Spleen (tissue), 11 donors: ENCODE measurements at regions not wholly inside any gene's neighbourhood (a gene's known extent, or its start where the extent isn't known, plus 50 kb on each side); places are given as distances from the start of the nearest gene placed in this dataset.

ENCODE experiments used
- DNase-seq: peaks from one replicate; pipeline ENCODE4 v3.0.0-alpha.2; 2020
- H3K27ac ChIP-seq, 8 donors: fragments of 200-600 bp; sonication (generic) in 7 of 8; 1 replicate in 4 of 8; 2 replicates in 4 of 8; pipeline versions ENCODE4 v1.5.0 to v1.8.0; 2016 to 2021; ENCODE audit warnings: inconsistent platforms in 4 of 8, mild to moderate bottlenecking in 4 of 8, moderate library complexity in 1 of 8
- H3K27me3 ChIP-seq, 7 donors: fragments of 200-600 bp; sonication (generic) in 6 of 7; replicated peaks in 1 of 7; 1 replicate in 4 of 7; 2 replicates in 3 of 7; pipeline versions ENCODE4 v1.5.0 to v1.8.0; 2016 to 2021; ENCODE audit warnings: inconsistent platforms in 3 of 7, mild to moderate bottlenecking in 1 of 7
- H3K36me3 ChIP-seq, 6 donors: fragments of 200-600 bp; sonication (generic) in 5 of 6; 1 replicate in 4 of 6; 2 replicates in 2 of 6; pipeline versions ENCODE4 v1.5.0 to v1.8.0; 2016 to 2021; ENCODE audit warnings: inconsistent platforms in 2 of 6
- H3K4me1 ChIP-seq, 6 donors: fragments of 200-600 bp; sonication (generic) in 5 of 6; 1 replicate in 3 of 6; 2 replicates in 3 of 6; pipeline versions ENCODE4 v1.5.0 to v1.8.0; 2016 to 2021; ENCODE audit warnings: inconsistent platforms in 3 of 6
- H3K4me3 ChIP-seq, 8 donors: fragments of 200-600 bp; sonication (generic) in 7 of 8; 1 replicate in 4 of 8; 2 replicates in 4 of 8; pipeline versions ENCODE4 v1.5.0 to v1.8.0; 2016 to 2021; ENCODE audit warnings: inconsistent platforms in 4 of 8, mild to moderate bottlenecking in 4 of 8, moderate library complexity in 2 of 8
- H3K9me3 ChIP-seq, 8 donors: fragments of 200-600 bp; sonication (generic) in 7 of 8; 1 replicate in 4 of 8; 2 replicates in 4 of 8; pipeline versions ENCODE4 v1.5.0 to v1.8.0; 2016 to 2021; ENCODE audit warnings: inconsistent platforms in 4 of 8
- CTCF ChIP-seq, 11 experiments: fragments of 200-600 bp in 7 of 11; fragments of 450-650 bp in 4 of 11; sonication (generic) in 4 of 11; IDR thresholded peaks in 8 of 11; conservative IDR thresholded peaks in 3 of 11; 1 replicate in 7 of 11; 2 replicates in 4 of 11; pipeline versions ENCODE4 v1.4.0 to v1.8.0; 2016 to 2021; ENCODE audit warnings: antibody characterized with exemption in 11 of 11, inconsistent platforms in 4 of 11, mild to moderate bottlenecking in 1 of 11
- POLR2A ChIP-seq, 3 donors: fragments of 450-650 bp; IDR thresholded peaks; one replicate each; pipeline ENCODE4 v1.5.1; 2017; ENCODE audit warnings: antibody characterized with exemption in 3 of 3, mild to moderate bottlenecking in 1 of 3
- POLR2AphosphoS5 ChIP-seq, 3 donors: sonication (generic); formaldehyde crosslinking; IDR thresholded peaks; one replicate each; pipeline ENCODE4 v1.5.1; 2017; ENCODE audit warnings: antibody characterized with exemption in 3 of 3
- WGBS, 5 donors: extraction: QIAGEN DNeasy Blood & Tissue Kit in 3 of 5; methylation state at CpG; one replicate each; pipeline versions ENCODE4 v1.1.5 to v1.1.7; 2013 to 2018; 5-methylcytosine and 5-hydroxymethylcytosine counted together
- intact Hi-C: fragments of 100-400 bp; cut with DNase I; formaldehyde crosslinking; loops from one replicate; pipeline ENCODE4 v1.15.0; 2023; ENCODE audit warnings: low total_unique reads
- donor health status: healthy with polysubstance abuse.
- donor health status: DM: no; HTN: no; CAD: no; lungs with moderate emphysema.
- donor health status: DM: no; HTN: no; CAD: no.
- donor health status: Bipolar disorder and iron deficiency.
- donor health status: healthy.
- donor health status: DM: no; HTN: no; CAD: no.
- donor health status: DM: yes; HTN: yes; CAD: no.

- Histone ChIP-seq H3K4me1 (peaks cover 0 to 6% (median 0%) of the 10 kb centered on the region in 6 donors), H3K27ac (no peak overlapping the region), H3K4me3 (no peak overlapping the region), H3K36me3 (no peaks in the 10 kb centered on the region), H3K27me3 (no peaks in the 10 kb centered on the region), H3K9me3 (no peaks in the 10 kb centered on the region)
- TF ChIP-seq POLR2AphosphoS5 (IDR thresholded peaks at IDR 0.05) = no peak
- no peak for TF ChIP-seq POLR2A (IDR thresholded peaks at IDR 0.05)
- TF ChIP-seq CTCF (IDR thresholded peaks at IDR 0.05 in 8 of 11, conservative IDR thresholded peaks at IDR 0.05 in 3 of 11) = no peak
- DNase-seq = no peak
- intact Hi-C loops = no loop called here
- 83 to 91% (median 90%) methylated on average over 5 of the region's 5 CpGs for WGBS, 5 donors
Observed at GRCh38 chr20:40159276-40159675, 529.8 kb downstream of the MAFB start.

GRCh38 chr20:40156600-40157317 is 532.3 kb downstream of the MAFB start:
- no peak for DNase-seq
- no peaks in the 10 kb centered on the region for H3K36me3 ChIP-seq
- no peaks in the 10 kb centered on the region for H3K9me3 ChIP-seq
- TF ChIP-seq POLR2AphosphoS5 (IDR thresholded peaks at IDR 0.05) (no peak), CTCF (IDR thresholded peaks at IDR 0.05 in 8 of 11, conservative IDR thresholded peaks at IDR 0.05 in 3 of 11) (no peak), POLR2A (IDR thresholded peaks at IDR 0.05) (no peak)
- WGBS, 5 donors = 38 to 58% (median 49%) methylated on average over 4 of the region's 4 CpGs
- H3K4me3 ChIP-seq = no peak overlapping the region
- peaks cover 0 to 5% (median 0%) of the 10 kb centered on the region in 7 donors for H3K27me3 ChIP-seq
- H3K27ac ChIP-seq = no peak overlapping the region
- intact Hi-C loops = no loop called here
- peaks cover 0 to 6% (median 0%) of the 10 kb centered on the region in 6 donors for H3K4me1 ChIP-seq

DNA sequence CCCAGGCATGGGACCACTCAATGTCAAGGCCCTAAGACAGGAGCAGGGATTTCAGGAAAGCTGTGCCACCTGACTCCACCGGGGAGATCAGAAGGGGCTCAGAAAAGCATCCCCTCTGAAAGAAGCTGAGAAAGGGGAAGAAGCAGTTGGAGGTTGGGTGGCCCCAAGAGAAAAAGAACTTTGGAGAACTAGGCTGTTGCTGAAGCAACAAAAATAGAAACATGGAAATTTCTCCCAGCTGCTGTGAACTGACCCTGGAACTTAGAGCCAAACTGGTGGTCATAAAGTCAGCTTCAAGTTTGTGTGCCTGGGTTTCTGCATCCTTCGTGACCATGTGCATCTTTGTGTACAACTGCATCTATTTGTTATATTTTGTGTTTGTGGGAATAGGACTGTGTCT is 534.5 kb downstream of the MAFB start:
- Histone ChIP-seq H3K27ac (no peak overlapping the region), H3K9me3 (no peaks in the 10 kb centered on the region), H3K4me3 (no peak overlapping the region), H3K4me1 (no peaks in the 10 kb centered on the region), H3K27me3 (peaks cover 0 to 5% (median 0%) of the 10 kb centered on the region in 7 donors), H3K36me3 (no peaks in the 10 kb centered on the region)
- WGBS, 5 donors = 58 to 82% (median 67%) methylated on average over 2 of the region's 2 CpGs
- intact Hi-C loops = no loop called here
- no peak for DNase-seq
- TF ChIP-seq CTCF (IDR thresholded peaks at IDR 0.05 in 8 of 11, conservative IDR thresholded peaks at IDR 0.05 in 3 of 11) (no peak), POLR2AphosphoS5 (IDR thresholded peaks at IDR 0.05) (no peak), POLR2A (IDR thresholded peaks at IDR 0.05) (no peak)

GRCh38 chr20:40148886-40149285 is 540.1 kb downstream of the MAFB start:
- Histone ChIP-seq H3K9me3 (no peaks in the 10 kb centered on the region), H3K4me1 (no peaks in the 10 kb centered on the region), H3K4me3 (no peak overlapping the region), H3K27me3 (peaks cover 0 to 16% (median 0%) of the 10 kb centered on the region in 7 donors), H3K36me3 (no peaks in the 10 kb centered on the region), H3K27ac (no peak overlapping the region)
- WGBS, 5 donors = 66 to 86% (median 73%) methylated on average over 7 of the region's 7 CpGs
- DNase-seq = no peak
- intact Hi-C loops = no loop called here
- TF ChIP-seq POLR2AphosphoS5 (IDR thresholded peaks at IDR 0.05) (no peak), POLR2A (IDR thresholded peaks at IDR 0.05) (no peak), CTCF (IDR thresholded peaks at IDR 0.05 in 8 of 11, conservative IDR thresholded peaks at IDR 0.05 in 3 of 11) (no peak)
